Stomach (tissue), 8 donors: ENCODE measurements at regions not wholly inside any gene's neighbourhood (a gene's known extent, or its start where the extent isn't known, plus 50 kb on each side); places are given as distances from the start of the nearest gene placed in this dataset.

Source experiments
- DNase-seq, 2 donors: peaks; one replicate each; pipeline versions ENCODE4 v3.0.0 to v3.0.0-alpha.2; 2013 to 2019
- H3K27ac ChIP-seq, 5 donors: fragments of 200-600 bp in 4 of 5; sonication (generic) in 4 of 5; one replicate each; pipeline ENCODE4 v1.5.1; 2013 to 2019; ENCODE audit warnings: mild to moderate bottlenecking in 1 of 5, moderate library complexity in 1 of 5
- H3K27me3 ChIP-seq, 3 donors: fragments of 200-600 bp; sonication (generic); one replicate each; pipeline ENCODE4 v1.5.1; 2017 to 2019; ENCODE audit warnings: mixed run types in 1 of 3
- H3K36me3 ChIP-seq, 4 donors: fragments of 200-600 bp; sonication (generic); 1 replicate in 3 of 4; 2 replicates in 1 of 4; pipeline ENCODE4 v1.5.1; 2016 to 2019
- H3K4me1 ChIP-seq, 4 donors: fragments of 200-600 bp; sonication (generic); one replicate each; pipeline ENCODE4 v1.5.1; 2016 to 2019
- H3K4me3 ChIP-seq, 4 donors: fragments of 200-600 bp; sonication (generic) in 3 of 4; one replicate each; pipeline ENCODE4 v1.5.1; 2016 to 2019; ENCODE audit warnings: mild to moderate bottlenecking in 1 of 4
- H3K9me3 ChIP-seq, 4 donors: fragments of 200-600 bp; sonication (generic); one replicate each; pipeline ENCODE4 v1.5.1; 2016 to 2019
- EP300 ChIP-seq: sonication (generic); formaldehyde crosslinking; IDR thresholded peaks from one replicate; pipeline ENCODE4 v1.6.1; 2017; ENCODE audit warnings: antibody characterized with exemption
- POLR2A ChIP-seq, 4 donors: fragments of 450-650 bp; IDR thresholded peaks; one replicate each; pipeline ENCODE4 v1.6.1; 2016; ENCODE audit warnings: antibody characterized with exemption in 4 of 4, control low read depth in 2 of 4, mild to moderate bottlenecking in 1 of 4, moderate library complexity in 1 of 4
- POLR2AphosphoS5 ChIP-seq, 3 donors: sonication (generic); formaldehyde crosslinking; IDR thresholded peaks; one replicate each; pipeline ENCODE4 v1.6.1; 2016; ENCODE audit warnings: antibody characterized with exemption in 3 of 3
- WGBS, 5 donors: extraction: QIAGEN DNeasy Blood & Tissue Kit in 3 of 5; methylation state at CpG; one replicate each; pipeline versions ENCODE4 v1.1.5 to v1.1.7; 2013 to 2018; 5-methylcytosine and 5-hydroxymethylcytosine counted together
- intact Hi-C: fragments of 100-400 bp; cut with DNase I; formaldehyde crosslinking; loops from one replicate; pipeline ENCODE4 v1.15.1; 2023; ENCODE audit warnings: low total_unique reads
- TF ChIP-seq, protein P1 (sequence below), 7 experiments: fragments of 450-650 bp in 4 of 7; fragments of 200-600 bp in 3 of 7; sonication (generic) in 3 of 7; IDR thresholded peaks; one replicate each; pipeline ENCODE4 v1.5.1; 2016 to 2019; ENCODE audit warnings: antibody characterized with exemption in 7 of 7, control low read depth in 2 of 7, mild to moderate bottlenecking in 1 of 7
- donor health status: healthy with polysubstance abuse.
- donor health status: Bipolar disorder and iron deficiency.
- donor health status: healthy.

DNA sequence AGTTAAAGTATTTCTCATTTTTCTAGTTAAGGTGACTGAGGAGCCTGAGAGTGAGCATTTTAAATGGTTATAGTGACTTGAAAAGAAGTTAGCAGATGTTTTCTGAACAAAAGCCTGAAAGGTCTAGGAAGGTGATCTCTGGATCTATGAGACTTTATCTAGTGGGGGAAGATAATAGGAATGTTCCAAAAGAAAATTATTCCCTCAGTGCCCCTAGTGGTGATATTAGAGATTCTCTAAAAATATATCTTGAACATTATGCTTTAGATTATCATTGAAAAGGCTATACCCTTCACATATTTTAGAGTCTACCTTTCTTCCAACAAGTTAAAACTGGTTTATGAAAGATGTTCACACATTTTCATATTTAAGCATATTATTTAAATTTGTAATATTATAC, 69.0 kb upstream of the SPANXN1 start:
- no peak overlapping the region for H3K4me3 ChIP-seq
- no peaks in the 10 kb centered on the region for H3K36me3 ChIP-seq
- TF ChIP-seq EP300 (no peak), POLR2AphosphoS5 (IDR thresholded peaks at IDR 0.05) (no peak), POLR2A (IDR thresholded peaks at IDR 0.05) (no peak)
- TF ChIP-seq, protein P1, sequence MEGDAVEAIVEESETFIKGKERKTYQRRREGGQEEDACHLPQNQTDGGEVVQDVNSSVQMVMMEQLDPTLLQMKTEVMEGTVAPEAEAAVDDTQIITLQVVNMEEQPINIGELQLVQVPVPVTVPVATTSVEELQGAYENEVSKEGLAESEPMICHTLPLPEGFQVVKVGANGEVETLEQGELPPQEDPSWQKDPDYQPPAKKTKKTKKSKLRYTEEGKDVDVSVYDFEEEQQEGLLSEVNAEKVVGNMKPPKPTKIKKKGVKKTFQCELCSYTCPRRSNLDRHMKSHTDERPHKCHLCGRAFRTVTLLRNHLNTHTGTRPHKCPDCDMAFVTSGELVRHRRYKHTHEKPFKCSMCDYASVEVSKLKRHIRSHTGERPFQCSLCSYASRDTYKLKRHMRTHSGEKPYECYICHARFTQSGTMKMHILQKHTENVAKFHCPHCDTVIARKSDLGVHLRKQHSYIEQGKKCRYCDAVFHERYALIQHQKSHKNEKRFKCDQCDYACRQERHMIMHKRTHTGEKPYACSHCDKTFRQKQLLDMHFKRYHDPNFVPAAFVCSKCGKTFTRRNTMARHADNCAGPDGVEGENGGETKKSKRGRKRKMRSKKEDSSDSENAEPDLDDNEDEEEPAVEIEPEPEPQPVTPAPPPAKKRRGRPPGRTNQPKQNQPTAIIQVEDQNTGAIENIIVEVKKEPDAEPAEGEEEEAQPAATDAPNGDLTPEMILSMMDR (IDR thresholded peaks at IDR 0.05), result peak in 1 of 7 experiments; percentile 16
- no peak overlapping the region for H3K27ac ChIP-seq
- intact Hi-C loops, result no loop called here
- no peak for DNase-seq
- no peaks in the 10 kb centered on the region for H3K27me3 ChIP-seq
- no peaks in the 10 kb centered on the region for H3K4me1 ChIP-seq
- H3K9me3 ChIP-seq, result no peaks in the 10 kb centered on the region

- Histone ChIP-seq H3K27ac (no peak overlapping the region), H3K9me3 (no peaks in the 10 kb centered on the region), H3K4me1 (no peaks in the 10 kb centered on the region), H3K36me3 (no peaks in the 10 kb centered on the region), H3K4me3 (no peak overlapping the region), H3K27me3 (no peaks in the 10 kb centered on the region)
- peak in 1 of 2 donors; percentile 20 for DNase-seq
- TF ChIP-seq, protein P1 (IDR thresholded peaks at IDR 0.05), result peak in 2 of 7 experiments; percentile 18 to 33
- no peak for TF ChIP-seq POLR2A (IDR thresholded peaks at IDR 0.05)
- TF ChIP-seq POLR2AphosphoS5 (IDR thresholded peaks at IDR 0.05), result no peak
- WGBS, 5 donors, result 60 to 65% (median 64%) methylated on average over 3 of the region's 3 CpGs
- intact Hi-C loops, result no loop called here
Observed at GRCh38 chrX:145190801-145191389, 56.4 kb upstream of the SPANXN1 start.
